ENCODE measurements at regions not wholly inside any gene's neighbourhood (a gene's known extent, or its start where the extent isn't known, plus 50 kb on each side); places are given as distances from the start of the nearest gene placed in this dataset.
"Not testable (repeated sequence)": the region's sequence is repeated elsewhere in the genome, so short reads cannot be mapped to it uniquely, and the experiment has no call there.

GRCh38 chr9:71508141-71508540 is 260.2 kb downstream of the CEMIP2 start:
- DNase-seq (ENCODE audit: low read depth), result not testable (repeated sequence)

- peak; percentile 89 for DNase-seq (ENCODE audit: low read depth)
Measured at GRCh38 chr9:71506821-71507220, 261.5 kb downstream of the CEMIP2 start.

- peak; percentile 18 for DNase-seq (ENCODE audit: low read depth)
Measured at GRCh38 chr9:71504636-71505035, 263.7 kb downstream of the CEMIP2 start.

GRCh38 chr9:71498691-71499090 is 269.6 kb downstream of the CEMIP2 start:
- no peak for DNase-seq (ENCODE audit: low read depth)

GRCh38 chr9:71490810-71491209 is 277.5 kb downstream of the CEMIP2 start:
- DNase-seq (ENCODE audit: low read depth), result no peak

- no peak for DNase-seq (ENCODE audit: low read depth)
Measured at GRCh38 chr9:71487061-71487460, 281.3 kb downstream of the CEMIP2 start.

GRCh38 chr9:71485326-71485725 is 283.0 kb downstream of the CEMIP2 start:
- DNase-seq (ENCODE audit: low read depth), result no peak

GRCh38 chr9:71483436-71483835 is 284.9 kb downstream of the CEMIP2 start:
- DNase-seq (ENCODE audit: low read depth), result no peak

- DNase-seq (ENCODE audit: low read depth), result no peak
Measured at GRCh38 chr9:71479621-71480020, 288.7 kb downstream of the CEMIP2 start.

GRCh38 chr9:71472400-71472799 is 295.9 kb downstream of the CEMIP2 start:
- no peak for DNase-seq (ENCODE audit: low read depth)

GRCh38 chr9:71465392-71465791 is 302.9 kb downstream of the CEMIP2 start:
- no peak for DNase-seq (ENCODE audit: low read depth)

GRCh38 chr9:71459082-71459481 is 309.2 kb downstream of the CEMIP2 start:
- no peak for DNase-seq (ENCODE audit: low read depth)

GRCh38 chr9:71446473-71447411 is 321.6 kb downstream of the CEMIP2 start:
- peak; percentile 50 for DNase-seq (ENCODE audit: low read depth)

GRCh38 chr9:71446106-71446472 is 322.2 kb downstream of the CEMIP2 start:
- DNase-seq (ENCODE audit: low read depth), result no peak

GRCh38 chr9:71442937-71443336 is 321.5 kb upstream of the TRPM3 start:
- DNase-seq (ENCODE audit: low read depth), result no peak

GRCh38 chr9:71441266-71441665 is 319.8 kb upstream of the TRPM3 start:
- no peak for DNase-seq (ENCODE audit: low read depth)

- DNase-seq (ENCODE audit: low read depth), result peak; percentile 1
Measured at GRCh38 chr9:71431931-71432330, 310.5 kb upstream of the TRPM3 start.

- not testable (repeated sequence) for DNase-seq (ENCODE audit: low read depth)
Measured at GRCh38 chr9:71407341-71407740, 285.9 kb upstream of the TRPM3 start.

- DNase-seq (ENCODE audit: low read depth), result no peak
Measured at GRCh38 chr9:71403106-71403505, 281.7 kb upstream of the TRPM3 start.

- no peak for DNase-seq (ENCODE audit: low read depth)
Measured at GRCh38 chr9:71393005-71393404, 271.6 kb upstream of the TRPM3 start.

GRCh38 chr9:71384343-71384742 is 262.9 kb upstream of the TRPM3 start:
- no peak for DNase-seq (ENCODE audit: low read depth)

- DNase-seq (ENCODE audit: low read depth), result no peak
Measured at GRCh38 chr9:71383308-71383940, 262.0 kb upstream of the TRPM3 start.

GRCh38 chr9:71368157-71368556 is 246.7 kb upstream of the TRPM3 start:
- DNase-seq (ENCODE audit: low read depth), result no peak

Measured in iris pigment epithelial cell (primary cell).